MM.1S (cell line): ENCODE measurements at regions not wholly inside any gene's neighbourhood (a gene's known extent, or its start where the extent isn't known, plus 50 kb on each side); places are given as distances from the start of the nearest gene placed in this dataset.

Experiments used
- DNase-seq: peaks from one replicate; pipeline ENCODE4 v3.0.0-alpha.2; 2015
- H2AFZ ChIP-seq: fragments of 300-600 bp; sonication (generic); 2 replicates; pipeline ENCODE4 v1.6.0; 2016; ENCODE audit warnings: antibody characterized with exemption, low read length
- H3F3A ChIP-seq: fragments of 300-600 bp; sonication (generic); 2 replicates; pipeline ENCODE4 v1.6.1; 2016; ENCODE audit warnings: mild to moderate bottlenecking, antibody characterized with exemption, low read length, moderate library complexity, mixed read lengths; ENCODE audit not compliant: insufficient read depth
- H3K27ac ChIP-seq: fragments of 300-600 bp; sonication (generic); 2 replicates; pipeline ENCODE4 v1.5.1; 2016; ENCODE audit warnings: mild to moderate bottlenecking, low read length
- H3K27me3 ChIP-seq: fragments of 300-600 bp; sonication (generic); replicated peaks from 2 replicates; pipeline ENCODE4 v1.6.0; 2016; ENCODE audit warnings: low read length; ENCODE audit not compliant: insufficient read depth
- H3K36me3 ChIP-seq: fragments of 300-600 bp; sonication (generic); replicated peaks from 2 replicates; pipeline ENCODE4 v1.6.1; 2016; ENCODE audit warnings: mild to moderate bottlenecking, low read length, mixed read lengths; ENCODE audit not compliant: insufficient read depth
- H3K4me1 ChIP-seq: fragments of 300-600 bp; sonication (generic); 2 replicates; pipeline ENCODE4 v1.6.1; 2016; ENCODE audit warnings: low read length, mixed read lengths
- H3K4me2 ChIP-seq: fragments of 300-600 bp; sonication (generic); 2 replicates; pipeline ENCODE4 v1.6.0; 2016; ENCODE audit warnings: low read depth, low read length
- H3K4me3 ChIP-seq: fragments of 300-600 bp; sonication (generic); 2 replicates; pipeline ENCODE4 v1.5.1; 2016; ENCODE audit warnings: low read length, mixed read lengths
- H3K79me2 ChIP-seq: fragments of 300-600 bp; sonication (generic); 2 replicates; pipeline ENCODE4 v1.6.1; 2016; ENCODE audit warnings: mixed run types, low read length, mixed read lengths
- H3K9ac ChIP-seq: fragments of 300-600 bp; sonication (generic); 2 replicates; pipeline ENCODE4 v1.6.1; 2016; ENCODE audit warnings: low read length, mixed read lengths
- H3K9me2 ChIP-seq: fragments of 300-600 bp; sonication (generic); replicated peaks from 2 replicates; pipeline ENCODE4 v1.6.1; 2016; ENCODE audit warnings: mild to moderate bottlenecking, low read length, mixed read lengths; ENCODE audit not compliant: insufficient read depth
- H3K9me3 ChIP-seq: fragments of 300-600 bp; sonication (generic); replicated peaks from 2 replicates; pipeline ENCODE4 v1.6.1; 2016; ENCODE audit warnings: mild to moderate bottlenecking, low read length, mixed read lengths; ENCODE audit not compliant: insufficient read depth
- H4K20me1 ChIP-seq: fragments of 300-600 bp; sonication (generic); 2 replicates; pipeline ENCODE4 v1.6.1; 2016; ENCODE audit warnings: mild to moderate bottlenecking, low read length, moderate library complexity, mixed read lengths; ENCODE audit not compliant: insufficient read depth
- CTCF ChIP-seq: fragments of 300-600 bp; sonication (generic); IDR thresholded peaks from 2 replicates; pipeline ENCODE4 v1.5.1; 2016; ENCODE audit warnings: antibody characterized with exemption, low read length, mixed read lengths
- EZH2 ChIP-seq: fragments of 300-600 bp; sonication (generic); optimal IDR thresholded peaks from 2 replicates; pipeline ENCODE3; 2017; ENCODE audit warnings: low read depth, mild to moderate bottlenecking, antibody characterized with exemption, low read length, mixed read lengths
- EZH2phosphoT487 ChIP-seq: fragments of 300-600 bp; sonication (generic); IDR thresholded peaks from 2 replicates; pipeline ENCODE4 v1.6.1; 2018; ENCODE audit warnings: antibody characterized with exemption, low read length

DNA sequence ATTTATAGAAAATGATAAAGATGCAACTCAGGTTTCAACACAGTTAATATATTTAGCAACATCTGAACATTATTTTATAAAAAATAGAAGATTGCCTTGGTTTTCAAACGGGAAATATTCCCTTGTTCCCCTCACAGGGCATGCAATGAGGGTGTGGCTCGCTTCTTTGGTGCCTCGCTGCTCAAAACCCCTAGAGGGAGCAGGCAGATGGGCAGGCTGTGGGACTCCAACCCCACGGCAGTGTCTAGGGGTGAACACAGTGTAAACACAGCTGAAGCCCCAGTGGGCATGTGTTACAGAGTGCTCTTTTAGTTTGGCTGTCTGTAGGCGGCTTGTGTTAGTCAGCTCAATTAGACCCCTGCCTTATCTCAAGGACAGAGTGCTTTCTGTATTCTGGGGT, 560.8 kb upstream of the IMPG1 start:
- Histone ChIP-seq H3K27me3 (no peaks in the 10 kb centered on the region), H3K27ac (no peak overlapping the region), H3K9ac (no peak overlapping the region), H4K20me1 (no peaks in the 10 kb centered on the region), H3F3A (no peaks in the 10 kb centered on the region), H3K4me3 (no peak overlapping the region), H3K9me2 (no peaks in the 10 kb centered on the region), H3K9me3 (no peaks in the 10 kb centered on the region), H2AFZ (no peak overlapping the region), H3K4me1 (no peaks in the 10 kb centered on the region), H3K4me2 (no peak overlapping the region), H3K36me3 (no peaks in the 10 kb centered on the region), H3K79me2 (no peaks in the 10 kb centered on the region)
- DNase-seq, result no peak
- TF ChIP-seq CTCF (no peak), EZH2phosphoT487 (no peak), EZH2 (no peak)

GRCh38 chr6:76631622-76632021, 559.2 kb upstream of the IMPG1 start:
- Histone ChIP-seq H3K27me3 (no peaks in the 10 kb centered on the region), H3K79me2 (no peaks in the 10 kb centered on the region), H3K9me3 (no peaks in the 10 kb centered on the region), H3K4me3 (no peak overlapping the region), H3K9me2 (no peaks in the 10 kb centered on the region), H3K36me3 (no peaks in the 10 kb centered on the region), H3K9ac (no peak overlapping the region), H4K20me1 (no peaks in the 10 kb centered on the region), H3F3A (no peaks in the 10 kb centered on the region), H3K27ac (no peak overlapping the region), H2AFZ (no peak overlapping the region), H3K4me2 (no peak overlapping the region), H3K4me1 (no peaks in the 10 kb centered on the region)
- TF ChIP-seq EZH2 (no peak), EZH2phosphoT487 (no peak), CTCF (no peak)
- no peak for DNase-seq

DNA sequence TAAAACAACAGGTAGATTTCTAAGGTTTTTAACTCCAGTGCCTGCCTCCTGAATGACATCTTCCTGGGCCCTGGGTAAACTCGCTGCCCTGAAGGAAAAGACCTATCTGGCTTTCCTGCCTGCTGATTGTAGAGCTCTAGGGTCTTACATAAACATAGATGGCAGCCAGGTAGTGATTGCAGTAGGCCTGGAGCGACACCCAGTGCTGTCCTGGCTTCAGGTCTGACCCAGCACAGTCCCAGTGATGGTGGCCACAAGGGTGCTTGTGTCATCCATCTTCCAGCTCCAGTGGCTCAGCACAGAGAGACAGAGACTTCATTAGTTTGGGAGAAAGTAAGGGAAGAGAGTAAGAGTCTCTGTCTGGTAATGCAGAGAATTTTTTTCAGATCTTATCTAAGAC, 542.9 kb upstream of the IMPG1 start:
- TF ChIP-seq EZH2phosphoT487 (no peak), CTCF (no peak)
- H3K9me2 ChIP-seq, result no peaks in the 10 kb centered on the region
- no peaks in the 10 kb centered on the region for H3K36me3 ChIP-seq

DNA sequence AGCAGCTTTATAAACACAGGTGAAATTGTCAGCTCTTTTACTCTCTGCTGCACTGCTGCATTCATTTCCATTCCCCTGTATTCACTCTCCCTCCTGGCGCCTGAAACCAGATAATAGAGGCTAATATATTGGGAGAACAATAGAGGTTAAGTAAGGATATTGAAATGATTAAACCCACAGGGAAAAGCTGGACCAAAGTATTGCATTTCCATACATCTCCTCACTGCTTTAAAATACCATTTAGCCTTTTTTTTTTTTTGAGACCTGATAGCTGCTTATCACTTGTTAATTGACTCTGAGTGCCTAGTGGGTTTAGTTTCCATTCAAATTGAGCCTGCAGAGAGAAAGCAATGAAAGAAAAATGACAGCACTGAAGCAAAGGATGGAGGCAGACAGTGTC, 540.5 kb upstream of the IMPG1 start:
- H3K9ac ChIP-seq, result no peak overlapping the region
- H3K9me2 ChIP-seq, result no peaks in the 10 kb centered on the region
- H3K4me1 ChIP-seq, result no peaks in the 10 kb centered on the region
- TF ChIP-seq EZH2phosphoT487 (no peak), EZH2 (no peak), CTCF (no peak)
- H4K20me1 ChIP-seq, result no peaks in the 10 kb centered on the region
- no peak for DNase-seq
- no peaks in the 10 kb centered on the region for H3F3A ChIP-seq
- H3K27me3 ChIP-seq, result no peaks in the 10 kb centered on the region
- H3K9me3 ChIP-seq, result no peaks in the 10 kb centered on the region
- no peak overlapping the region for H3K4me2 ChIP-seq
- no peak overlapping the region for H3K27ac ChIP-seq
- H3K36me3 ChIP-seq, result no peaks in the 10 kb centered on the region
- no peak overlapping the region for H2AFZ ChIP-seq
- H3K4me3 ChIP-seq, result no peak overlapping the region
- no peaks in the 10 kb centered on the region for H3K79me2 ChIP-seq

More for the DNA sequence above, 542.9 kb upstream of the IMPG1 start:
- no peaks in the 10 kb centered on the region for H3K79me2 ChIP-seq
- H3F3A ChIP-seq, result no peaks in the 10 kb centered on the region
- no peak overlapping the region for H2AFZ ChIP-seq
- no peaks in the 10 kb centered on the region for H3K4me1 ChIP-seq
- H3K9me3 ChIP-seq, result no peaks in the 10 kb centered on the region
- H3K27ac ChIP-seq, result no peak overlapping the region
- no peak overlapping the region for H3K4me3 ChIP-seq
- no peak overlapping the region for H3K4me2 ChIP-seq
- no peaks in the 10 kb centered on the region for H4K20me1 ChIP-seq
- DNase-seq, result no peak
- no peak overlapping the region for H3K9ac ChIP-seq
- H3K27me3 ChIP-seq, result no peaks in the 10 kb centered on the region
